Adrenal gland (tissue), 9 donors: ENCODE measurements at regions not wholly inside any gene's neighbourhood (a gene's known extent, or its start where the extent isn't known, plus 50 kb on each side); places are given as distances from the start of the nearest gene placed in this dataset.

Experiments used
- DNase-seq, 7 donors: peaks; one replicate each; pipeline ENCODE4 v3.0.0-alpha.2; 2019 to 2020
- H3K27ac ChIP-seq, 5 donors: fragments of 200-600 bp; sonication (generic) in 4 of 5; 1 replicate in 3 of 5; 2 replicates in 2 of 5; pipeline versions ENCODE4 v1.5.1 to v1.8.0; 2016 to 2020; ENCODE audit warnings: mild to moderate bottlenecking in 1 of 5
- H3K27me3 ChIP-seq: fragments of 200-600 bp; 2 replicates; pipeline ENCODE4 v1.8.0; 2021
- H3K36me3 ChIP-seq, 2 donors: fragments of 200-600 bp; replicated peaks in 1 of 2; 1 replicate in 1 of 2; 2 replicates in 1 of 2; pipeline versions ENCODE4 v1.5.1 to v1.8.0; 2018 to 2022
- H3K4me1 ChIP-seq, 2 donors: fragments of 200-600 bp; replicated peaks in 1 of 2; 1 replicate in 1 of 2; 2 replicates in 1 of 2; pipeline versions ENCODE4 v1.5.1 to v1.8.0; 2018 to 2021
- H3K4me3 ChIP-seq, 4 donors: fragments of 200-600 bp; sonication (generic) in 3 of 4; one replicate each; pipeline ENCODE4 v1.5.1; 2016 to 2018
- H3K9me3 ChIP-seq, 3 donors: fragments of 200-600 bp; sonication (generic) in 1 of 3; replicated peaks in 1 of 3; 1 replicate in 2 of 3; 2 replicates in 1 of 3; pipeline versions ENCODE4 v1.5.1 to v1.8.0; 2016 to 2021
- CTCF ChIP-seq, 6 experiments: fragments of 450-650 bp in 4 of 6; fragments of 200-600 bp in 2 of 6; sonication (generic) in 1 of 6; IDR thresholded peaks; 1 replicate in 5 of 6; 2 replicates in 1 of 6; pipeline versions ENCODE4 v1.5.1 to v1.8.0; 2016 to 2021; ENCODE audit warnings: antibody characterized with exemption in 6 of 6, mild to moderate bottlenecking in 2 of 6, moderate library complexity in 1 of 6
- POLR2A ChIP-seq, 2 donors: fragments of 450-650 bp; IDR thresholded peaks; one replicate each; pipeline ENCODE4 v1.6.1; 2017; ENCODE audit warnings: antibody characterized with exemption in 2 of 2, mild to moderate bottlenecking in 2 of 2, moderate library complexity in 1 of 2
- WGBS, 4 donors: extraction: QIAGEN DNeasy Blood & Tissue Kit in 2 of 4; methylation state at CpG; one replicate each; pipeline versions ENCODE4 v1.1.5 to v1.1.7; 2013 to 2017; 5-methylcytosine and 5-hydroxymethylcytosine counted together
- intact Hi-C, 2 donors: fragments of 100-400 bp; cut with DNase I; formaldehyde crosslinking; loops; one replicate each; pipeline versions ENCODE4 v1.14.1 to v1.15.0; 2022 to 2023
- donor health status: healthy with polysubstance abuse.
- donor health status: Bipolar disorder and iron deficiency.
- donor health status: DM: yes; HTN: yes; CAD: no.
- donor health status: DM: no; HTN: no; CAD: no.
- donor health status: DM: no; HTN: no; CAD: no.

GRCh38 chr9:1514776-1515363 is 464.7 kb downstream of the DMRT2 start:
- Histone ChIP-seq H3K4me1 (no peaks in the 10 kb centered on the region), H3K27me3 (no peaks in the 10 kb centered on the region), H3K27ac (no peak overlapping the region), H3K36me3 (no peaks in the 10 kb centered on the region), H3K4me3 (no peak overlapping the region), H3K9me3 (no peaks in the 10 kb centered on the region)
- 75 to 90% (median 80%) methylated on average over 2 of the region's 2 CpGs for WGBS, 4 donors
- no peak for TF ChIP-seq POLR2A (IDR thresholded peaks at IDR 0.05)
- no peak for TF ChIP-seq CTCF (IDR thresholded peaks at IDR 0.05)
- intact Hi-C loops: no loop called here
- DNase-seq: no peak

- intact Hi-C loops: no loop called here
- H3K27me3 ChIP-seq: no peaks in the 10 kb centered on the region
- no peaks in the 10 kb centered on the region for H3K36me3 ChIP-seq
- H3K4me3 ChIP-seq: no peak overlapping the region
- H3K4me1 ChIP-seq: no peaks in the 10 kb centered on the region
- no peak overlapping the region for H3K27ac ChIP-seq
- 93 to 96% (median 93%) methylated on average over 3 of the region's 3 CpGs for whole genome bisulfite sequencing, 4 donors
- no peak for TF ChIP-seq POLR2A (IDR thresholded peaks at IDR 0.05)
- no peak for TF ChIP-seq CTCF (IDR thresholded peaks at IDR 0.05)
- H3K9me3 ChIP-seq: no peaks in the 10 kb centered on the region
- DNase-seq: no peak
Measured at GRCh38 chr9:1515557-1515956, 465.4 kb downstream of the DMRT2 start.

- H3K9me3 ChIP-seq: no peaks in the 10 kb centered on the region
- no peak overlapping the region for H3K4me3 ChIP-seq
- DNase-seq: no peak
- no peak overlapping the region for H3K27ac ChIP-seq
- no peaks in the 10 kb centered on the region for H3K4me1 ChIP-seq
- no peaks in the 10 kb centered on the region for H3K36me3 ChIP-seq
- whole genome bisulfite sequencing, 4 donors: 76 to 86% (median 82%) methylated on average over 4 of the region's 4 CpGs
- no peak for TF ChIP-seq POLR2A (IDR thresholded peaks at IDR 0.05)
- no peak for TF ChIP-seq CTCF (IDR thresholded peaks at IDR 0.05)
- intact Hi-C loops: no loop called here
- no peaks in the 10 kb centered on the region for H3K27me3 ChIP-seq
Measured at GRCh38 chr9:1521547-1521946, 471.4 kb downstream of the DMRT2 start.

- 38 to 55% (median 51%) methylated on average over 1 of the region's 1 CpG for WGBS, 4 donors
- intact Hi-C loops: no loop called here
Measured at GRCh38 chr9:1522219-1522767, 472.1 kb downstream of the DMRT2 start.

More at GRCh38 chr9:1522219-1522767, 472.1 kb downstream of the DMRT2 start:
- H3K27ac ChIP-seq: no peak overlapping the region
- no peaks in the 10 kb centered on the region for H3K36me3 ChIP-seq
- H3K9me3 ChIP-seq: no peaks in the 10 kb centered on the region
- DNase-seq: no peak
- no peak for TF ChIP-seq POLR2A (IDR thresholded peaks at IDR 0.05)
- no peak for TF ChIP-seq CTCF (IDR thresholded peaks at IDR 0.05)
- H3K4me3 ChIP-seq: no peak overlapping the region
- H3K27me3 ChIP-seq: no peaks in the 10 kb centered on the region
- H3K4me1 ChIP-seq: no peaks in the 10 kb centered on the region
